AG09319 (cell line): ENCODE measurements at regions not wholly inside any gene's neighbourhood (a gene's known extent, or its start where the extent isn't known, plus 50 kb on each side); places are given as distances from the start of the nearest gene placed in this dataset.

Experiments used
- DNase-seq: peaks from one replicate; pipeline ENCODE4 v3.0.0-alpha.2; 2010; ENCODE audit warnings: low read depth; ENCODE audit errors: extremely low read depth
- TF ChIP-seq, protein P1 (sequence below): IDR thresholded peaks from 2 replicates; pipeline ENCODE4 v1.5.1; 2011; ENCODE audit warnings: low read depth, mild to moderate bottlenecking, inconsistent platforms, low read length, moderate library complexity

DNA sequence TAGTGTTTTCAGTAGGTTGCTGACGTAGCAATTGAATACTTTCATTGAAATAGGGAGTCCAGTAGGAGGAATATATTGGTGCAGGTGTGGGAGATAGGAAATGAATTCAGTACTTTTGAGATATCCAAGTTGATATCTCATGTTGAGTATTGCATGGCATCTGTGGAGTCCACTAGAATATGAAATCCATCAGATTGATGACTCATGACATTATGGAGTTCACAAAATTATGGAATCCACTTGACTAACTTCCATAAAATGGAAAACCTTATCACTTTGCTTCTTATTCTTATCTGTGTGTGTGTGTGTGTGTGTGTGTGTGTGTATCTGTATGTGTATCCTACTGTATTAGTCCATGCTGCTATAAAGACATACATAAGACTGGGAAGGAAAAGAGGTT lies 513.5 kb upstream of the ZEB2 start:
- TF ChIP-seq, protein P1, sequence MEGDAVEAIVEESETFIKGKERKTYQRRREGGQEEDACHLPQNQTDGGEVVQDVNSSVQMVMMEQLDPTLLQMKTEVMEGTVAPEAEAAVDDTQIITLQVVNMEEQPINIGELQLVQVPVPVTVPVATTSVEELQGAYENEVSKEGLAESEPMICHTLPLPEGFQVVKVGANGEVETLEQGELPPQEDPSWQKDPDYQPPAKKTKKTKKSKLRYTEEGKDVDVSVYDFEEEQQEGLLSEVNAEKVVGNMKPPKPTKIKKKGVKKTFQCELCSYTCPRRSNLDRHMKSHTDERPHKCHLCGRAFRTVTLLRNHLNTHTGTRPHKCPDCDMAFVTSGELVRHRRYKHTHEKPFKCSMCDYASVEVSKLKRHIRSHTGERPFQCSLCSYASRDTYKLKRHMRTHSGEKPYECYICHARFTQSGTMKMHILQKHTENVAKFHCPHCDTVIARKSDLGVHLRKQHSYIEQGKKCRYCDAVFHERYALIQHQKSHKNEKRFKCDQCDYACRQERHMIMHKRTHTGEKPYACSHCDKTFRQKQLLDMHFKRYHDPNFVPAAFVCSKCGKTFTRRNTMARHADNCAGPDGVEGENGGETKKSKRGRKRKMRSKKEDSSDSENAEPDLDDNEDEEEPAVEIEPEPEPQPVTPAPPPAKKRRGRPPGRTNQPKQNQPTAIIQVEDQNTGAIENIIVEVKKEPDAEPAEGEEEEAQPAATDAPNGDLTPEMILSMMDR = no peak
- DNase-seq = no peak

DNA sequence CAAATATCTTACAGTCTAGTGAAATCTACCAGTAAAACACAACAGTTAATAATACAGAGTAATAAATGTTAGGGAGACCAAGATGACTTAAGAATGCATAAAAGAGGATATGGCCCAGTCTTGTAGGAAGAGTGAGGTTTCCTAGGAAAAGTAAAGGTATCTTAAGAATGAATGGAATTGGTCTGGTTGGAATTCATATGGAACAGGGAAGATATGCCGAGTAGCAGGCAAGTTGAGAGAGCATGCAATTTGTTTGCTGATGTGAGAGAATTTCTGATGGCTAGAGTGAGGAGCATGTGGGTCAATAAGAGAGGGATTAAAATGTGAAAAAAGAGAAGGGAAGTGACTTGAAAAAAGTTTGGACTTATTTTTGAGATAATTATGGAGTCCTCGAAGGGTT lies 512.9 kb upstream of the ZEB2 start:
- TF ChIP-seq, protein P1 = no peak
- DNase-seq = no peak

DNA sequence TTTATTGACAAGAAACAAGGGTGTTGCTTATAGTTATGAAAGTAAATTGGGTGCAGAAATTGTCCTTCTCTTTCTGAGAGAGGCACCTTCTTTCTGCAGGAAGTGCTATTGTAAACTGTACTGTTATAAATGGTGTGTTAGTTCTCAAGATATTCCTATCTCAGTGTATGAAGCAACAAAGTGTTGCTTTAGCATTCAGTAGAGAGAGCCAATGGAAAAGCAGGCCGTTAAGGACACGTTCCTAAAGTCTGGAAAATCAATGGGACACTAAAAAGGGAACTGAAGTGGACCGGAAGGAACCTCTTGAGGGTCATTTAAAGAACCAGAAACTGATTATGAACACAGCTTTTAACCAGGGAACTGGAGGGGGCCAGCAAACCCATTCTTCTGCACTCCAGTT lies 510.0 kb upstream of the ZEB2 start:
- no peak for DNase-seq
- TF ChIP-seq, protein P1 = no peak

DNA sequence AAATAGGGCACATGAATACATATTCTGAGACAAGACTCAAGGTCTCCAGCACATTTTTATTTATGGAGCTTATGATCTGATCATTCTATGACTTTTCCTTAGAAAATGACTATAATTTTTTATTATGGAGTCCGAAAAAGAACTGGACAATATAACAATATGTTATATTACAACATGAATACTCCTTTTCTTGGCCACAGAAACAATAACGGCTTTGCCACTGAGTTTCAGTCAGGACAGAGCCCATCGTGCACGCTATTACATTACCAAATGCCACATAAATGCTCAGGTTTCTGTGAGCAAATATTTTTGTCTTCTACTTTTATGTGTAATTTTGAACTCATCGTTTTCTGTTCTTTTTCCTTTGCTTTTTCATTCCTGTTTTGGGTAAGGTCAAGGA lies 509.2 kb upstream of the ZEB2 start:
- TF ChIP-seq, protein P1 = no peak
- no peak for DNase-seq

DNA sequence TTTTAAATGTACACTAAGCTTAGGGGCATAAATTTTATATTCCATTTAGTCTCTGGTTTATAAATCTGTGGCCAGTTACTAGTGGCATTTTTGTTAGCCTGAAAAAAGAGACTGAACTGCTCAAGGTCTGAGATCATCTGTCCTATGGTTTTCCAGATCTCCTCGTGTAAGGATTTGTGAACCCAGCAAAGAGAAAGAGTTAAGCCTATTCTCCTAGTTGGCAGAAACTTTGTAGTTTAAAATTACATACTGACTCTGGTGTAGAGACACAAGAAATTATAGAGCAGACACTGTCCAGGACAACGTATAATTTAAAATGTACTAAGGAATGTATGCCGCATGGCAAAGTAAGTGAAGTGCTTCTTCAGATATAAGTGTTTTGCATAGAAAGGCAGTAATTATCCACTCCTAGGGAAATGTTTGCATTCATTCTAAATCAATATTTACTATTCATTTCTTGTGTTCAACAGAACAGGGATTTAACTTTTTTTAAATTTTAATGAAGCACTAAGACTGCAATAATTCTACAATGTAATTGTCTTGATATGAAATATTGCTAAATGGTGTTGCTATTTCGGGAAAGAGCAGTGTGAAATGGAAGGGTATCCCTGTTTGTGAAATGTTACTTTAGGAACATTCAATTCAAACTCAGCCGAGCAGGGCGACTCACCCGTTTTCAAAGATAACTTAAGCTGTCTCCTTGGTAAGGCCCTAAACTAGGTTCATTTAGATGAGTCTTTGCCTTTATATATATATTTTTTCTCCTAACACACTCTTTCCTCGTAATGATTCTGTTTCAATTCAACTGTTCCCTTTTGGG lies 508.4 kb upstream of the ZEB2 start:
- TF ChIP-seq, protein P1 = no peak
- no peak for DNase-seq

DNA sequence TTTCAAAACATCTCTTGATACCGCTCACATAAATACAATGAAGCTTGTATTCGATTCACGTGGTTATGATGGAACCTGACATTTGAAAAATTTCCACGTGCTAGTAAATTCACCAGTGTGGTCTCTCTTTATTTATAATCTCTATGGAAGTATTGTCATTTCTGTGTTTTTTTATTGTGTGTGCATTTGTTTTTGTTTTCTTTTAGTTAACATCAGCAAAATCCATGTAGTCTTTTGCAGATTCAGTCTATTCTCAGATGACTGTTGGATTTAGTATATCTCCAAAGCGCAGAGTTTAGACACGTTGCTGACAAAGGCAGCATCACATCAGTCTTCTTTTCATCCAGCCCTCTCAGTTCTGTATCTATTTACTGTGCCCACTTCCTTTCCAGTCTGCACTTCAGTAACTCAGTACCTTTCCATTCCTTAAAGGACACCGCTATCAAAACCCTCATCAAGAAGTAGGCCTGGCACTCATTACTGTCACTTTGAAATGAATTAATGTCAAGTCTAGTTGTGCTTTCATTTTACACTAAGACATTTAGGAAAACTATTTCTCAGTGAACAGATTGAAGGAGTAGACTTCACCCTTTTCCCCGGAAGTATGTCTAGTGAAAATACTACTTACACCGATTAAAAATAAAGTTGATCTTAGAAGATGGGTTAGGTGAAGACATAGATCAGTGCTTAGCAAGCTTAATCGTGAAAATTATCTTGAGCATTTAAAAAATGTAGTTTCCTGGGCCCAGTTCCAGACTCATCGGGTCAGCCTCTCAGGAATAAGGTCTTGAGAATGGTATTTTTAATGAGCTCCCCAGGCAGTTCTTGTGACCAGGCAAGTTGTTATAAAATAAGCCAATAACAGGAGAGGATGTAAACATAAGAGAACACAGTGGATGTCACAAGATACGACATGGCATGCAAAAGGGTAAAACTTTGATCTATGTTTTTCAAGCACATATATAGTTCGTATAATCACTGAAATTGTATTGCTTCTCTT lies 506.8 kb upstream of the ZEB2 start:
- no peak for DNase-seq
- TF ChIP-seq, protein P1 = no peak

DNA sequence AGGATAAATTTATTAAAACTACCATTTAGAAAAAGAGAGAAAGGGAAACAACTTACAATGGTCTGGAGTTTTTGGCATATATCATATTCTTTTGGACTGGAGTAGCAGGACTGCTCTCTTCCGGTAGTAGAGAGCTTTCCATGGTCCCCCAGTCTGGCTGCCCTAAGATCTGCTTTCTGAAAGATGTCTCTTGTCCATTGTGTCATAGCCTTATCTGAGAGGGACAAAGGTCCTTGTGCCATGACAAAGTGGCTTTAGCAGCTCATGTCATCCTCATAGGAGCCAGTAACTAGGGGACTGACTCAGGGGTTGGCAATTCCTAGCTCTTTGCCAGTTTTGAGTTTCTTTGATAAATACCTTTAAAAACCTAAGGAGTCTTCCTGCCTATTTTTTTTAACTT lies 505.5 kb upstream of the ZEB2 start:
- TF ChIP-seq, protein P1 = no peak
- DNase-seq = no peak
